Breast epithelium (tissue), 3 donors: ENCODE measurements at regions not wholly inside any gene's neighbourhood (a gene's known extent, or its start where the extent isn't known, plus 50 kb on each side); places are given as distances from the start of the nearest gene placed in this dataset.

Experiments
- POLR2AphosphoS5 ChIP-seq, 3 donors: sonication (generic); formaldehyde crosslinking; IDR thresholded peaks; one replicate each; pipeline ENCODE4 v1.6.1; 2017; ENCODE audit warnings: antibody characterized with exemption in 3 of 3
- TF ChIP-seq, protein P1 (sequence below), 3 donors: fragments of 450-650 bp; IDR thresholded peaks; one replicate each; pipeline ENCODE4 v1.5.1; 2016 to 2017; ENCODE audit warnings: antibody characterized with exemption in 3 of 3, mild to moderate bottlenecking in 3 of 3, moderate library complexity in 3 of 3

DNA sequence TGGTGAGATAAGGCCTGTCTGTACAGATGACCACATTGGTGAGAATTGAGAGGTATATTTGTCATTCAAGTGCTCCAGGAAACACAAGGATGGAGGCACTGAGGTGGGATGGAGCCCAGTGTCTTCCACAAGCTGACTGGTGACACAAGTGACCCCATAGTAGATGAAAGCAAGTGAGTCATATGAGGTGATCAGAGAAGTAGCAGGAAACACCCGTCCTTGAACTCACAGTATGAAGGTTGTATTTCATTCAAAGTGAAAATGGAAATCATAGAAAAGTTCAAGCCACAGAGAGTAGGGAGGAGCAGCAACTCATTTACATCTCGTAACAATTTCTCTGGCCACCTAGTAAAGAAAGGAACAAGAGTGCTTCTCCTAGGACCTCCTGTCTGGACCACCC lies 609.8 kb downstream of the HS3ST4 start:
- TF ChIP-seq, protein P1, sequence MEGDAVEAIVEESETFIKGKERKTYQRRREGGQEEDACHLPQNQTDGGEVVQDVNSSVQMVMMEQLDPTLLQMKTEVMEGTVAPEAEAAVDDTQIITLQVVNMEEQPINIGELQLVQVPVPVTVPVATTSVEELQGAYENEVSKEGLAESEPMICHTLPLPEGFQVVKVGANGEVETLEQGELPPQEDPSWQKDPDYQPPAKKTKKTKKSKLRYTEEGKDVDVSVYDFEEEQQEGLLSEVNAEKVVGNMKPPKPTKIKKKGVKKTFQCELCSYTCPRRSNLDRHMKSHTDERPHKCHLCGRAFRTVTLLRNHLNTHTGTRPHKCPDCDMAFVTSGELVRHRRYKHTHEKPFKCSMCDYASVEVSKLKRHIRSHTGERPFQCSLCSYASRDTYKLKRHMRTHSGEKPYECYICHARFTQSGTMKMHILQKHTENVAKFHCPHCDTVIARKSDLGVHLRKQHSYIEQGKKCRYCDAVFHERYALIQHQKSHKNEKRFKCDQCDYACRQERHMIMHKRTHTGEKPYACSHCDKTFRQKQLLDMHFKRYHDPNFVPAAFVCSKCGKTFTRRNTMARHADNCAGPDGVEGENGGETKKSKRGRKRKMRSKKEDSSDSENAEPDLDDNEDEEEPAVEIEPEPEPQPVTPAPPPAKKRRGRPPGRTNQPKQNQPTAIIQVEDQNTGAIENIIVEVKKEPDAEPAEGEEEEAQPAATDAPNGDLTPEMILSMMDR (IDR thresholded peaks at IDR 0.05), result no peak
- no peak for TF ChIP-seq POLR2AphosphoS5 (IDR thresholded peaks at IDR 0.05)
